HG02840 (cell line): ENCODE measurements at regions not wholly inside any gene's neighbourhood (a gene's known extent, or its start where the extent isn't known, plus 50 kb on each side); places are given as distances from the start of the nearest gene placed in this dataset.

Experiments
- ATAC-seq: cut with Tn5 transposase; IDR thresholded peaks from one replicate; pipeline ENCODE4 v1.9.1; 2021; ENCODE audit warnings: mild to moderate bottlenecking, moderate library complexity, moderate number of reproducible peaks; ENCODE audit not compliant: unreplicated experiment, low FRiP score

DNA sequence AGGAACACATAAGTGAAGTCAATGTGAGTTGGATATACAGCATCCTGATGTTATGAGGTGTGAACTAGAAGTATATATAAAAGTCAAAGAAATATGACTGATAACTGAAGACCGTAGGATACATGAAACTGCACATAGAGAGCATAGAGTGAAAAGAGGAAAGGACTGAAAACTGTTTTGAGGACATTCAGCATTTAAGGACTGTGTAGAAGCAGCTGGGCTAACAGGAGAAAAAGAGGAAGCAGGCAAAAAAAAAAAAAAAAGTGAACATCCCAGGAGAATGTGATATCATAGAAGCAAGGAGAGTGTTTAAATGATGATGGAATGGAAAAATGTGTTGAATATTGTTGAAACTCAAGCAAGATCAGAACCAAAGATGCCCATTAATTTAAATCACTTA, 363.5 kb downstream of the PCDH20 start:
- ATAC-seq = no peak

GRCh38 chr13:61045251-61045650, 370.4 kb downstream of the PCDH20 start:
- ATAC-seq = no peak

DNA sequence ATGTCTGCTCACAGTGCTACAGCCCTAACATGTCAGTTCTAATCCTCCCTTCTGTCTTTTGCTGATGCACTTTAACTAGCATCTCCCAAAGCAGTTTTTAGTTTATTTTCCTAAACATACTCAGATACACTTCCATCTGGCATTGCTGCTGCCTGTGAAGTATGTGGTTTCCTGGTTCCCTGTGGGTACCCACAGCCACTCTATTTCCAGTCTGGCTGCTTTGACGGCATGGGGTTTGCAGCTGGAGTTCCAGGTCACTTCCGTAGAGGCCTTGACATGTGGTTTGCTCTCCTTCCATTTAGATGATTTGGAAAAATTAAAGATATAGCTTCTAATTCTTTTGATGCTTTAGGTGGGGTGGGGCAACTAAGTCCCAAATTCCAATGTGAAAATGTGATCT, 375.5 kb downstream of the PCDH20 start:
- no peak for ATAC-seq

DNA sequence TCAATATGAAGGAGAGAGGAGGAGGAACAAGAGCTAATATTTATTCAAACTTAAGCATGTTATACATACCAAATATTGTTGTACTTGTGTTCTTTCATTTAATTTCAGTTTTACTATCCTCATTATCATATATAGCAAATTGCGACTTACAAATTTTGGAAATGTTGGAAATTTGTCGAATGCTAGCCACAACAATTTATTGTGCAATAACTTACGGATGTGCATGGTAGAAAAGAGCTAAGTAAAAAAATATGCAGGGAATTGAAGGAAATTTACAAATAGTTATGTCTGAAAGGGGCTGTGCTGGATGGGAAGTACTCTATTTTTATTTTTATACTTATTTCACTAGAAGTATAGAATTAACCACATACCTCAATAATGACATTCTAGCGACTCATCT, 376.3 kb downstream of the PCDH20 start:
- ATAC-seq = no peak

GRCh38 chr13:61036715-61037114, 378.9 kb downstream of the PCDH20 start:
- no peak for ATAC-seq

DNA sequence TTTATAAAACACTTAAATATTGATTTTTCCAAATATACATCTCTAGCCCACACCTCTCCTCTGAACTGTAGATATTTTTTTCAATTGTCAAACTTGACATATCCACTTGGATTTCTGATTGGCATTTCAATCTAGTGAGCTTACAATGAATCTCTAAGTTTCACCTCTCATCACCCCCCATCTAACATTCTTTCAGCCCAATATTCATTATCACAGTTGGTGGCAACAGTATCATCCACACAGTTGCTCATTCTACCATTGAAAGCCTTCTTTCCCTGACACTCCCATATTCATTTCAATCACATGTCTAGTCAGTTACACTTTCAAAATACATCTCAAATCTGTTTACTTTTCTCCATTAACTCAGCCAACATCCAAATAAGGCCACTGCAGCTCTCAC, 385.2 kb downstream of the PCDH20 start:
- ATAC-seq = no peak

- ATAC-seq = no peak
Observed at GRCh38 chr13:61029064-61029463, 386.6 kb downstream of the PCDH20 start.

DNA sequence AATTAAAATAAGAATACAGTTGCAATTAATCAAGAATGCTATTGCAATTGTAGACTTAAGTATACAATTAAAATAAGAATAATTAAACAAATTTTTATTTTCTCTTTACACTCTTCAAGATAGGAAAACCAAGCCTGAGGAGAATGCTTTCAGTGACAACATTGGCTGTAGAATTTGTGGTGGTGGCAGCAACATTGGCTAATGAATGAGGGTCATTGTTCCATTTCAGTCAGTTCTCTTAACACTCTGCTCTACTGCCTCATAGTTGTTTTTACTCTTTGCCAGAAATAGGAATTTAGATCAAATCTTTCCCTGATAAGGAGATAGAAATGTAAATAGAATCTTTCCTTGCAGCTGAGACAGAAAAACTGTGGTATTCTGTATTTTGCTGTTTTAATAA, 391.6 kb downstream of the PCDH20 start:
- no peak for ATAC-seq

- no peak for ATAC-seq
Observed at GRCh38 chr13:61021838-61022237, 393.8 kb downstream of the PCDH20 start.

DNA sequence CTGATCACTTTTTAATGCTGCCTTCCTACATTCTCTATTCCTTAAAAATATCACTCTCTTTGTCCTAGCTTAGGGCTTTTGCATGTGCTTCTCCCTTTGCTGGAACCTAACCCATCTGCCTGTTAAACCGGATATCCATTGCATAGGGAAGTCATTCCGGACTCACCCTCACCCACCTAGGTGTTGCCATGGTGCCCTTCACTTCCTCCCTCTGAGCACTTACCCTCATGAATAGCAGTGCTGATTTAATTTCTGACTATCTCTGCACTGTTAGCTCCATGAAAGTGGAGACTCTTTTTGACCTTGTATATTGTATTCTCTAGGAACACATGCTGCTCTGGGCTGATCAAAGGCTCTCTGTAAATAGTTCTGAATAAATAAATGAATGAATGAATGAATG, 401.9 kb downstream of the PCDH20 start:
- no peak for ATAC-seq

DNA sequence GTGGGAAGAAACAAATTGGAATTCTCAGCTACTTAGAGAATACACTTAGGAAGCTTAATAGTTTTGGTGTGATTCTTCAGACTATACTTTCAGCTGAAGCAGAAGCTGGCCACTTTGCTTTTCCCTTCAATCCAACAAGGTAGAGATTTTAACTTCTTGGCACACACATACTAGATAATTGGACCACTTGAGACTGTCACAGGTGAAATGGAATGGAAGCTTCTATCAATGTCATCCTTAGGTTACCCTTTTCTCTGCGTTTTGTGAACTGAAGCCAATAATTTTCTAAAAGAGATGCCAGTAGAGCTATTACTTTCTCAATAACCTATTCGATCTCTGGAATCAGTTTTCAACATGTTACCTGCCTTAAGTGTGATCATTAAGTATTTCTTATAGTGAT, 405.3 kb downstream of the PCDH20 start:
- no peak for ATAC-seq

GRCh38 chr13:61002686-61003085, 413.0 kb downstream of the PCDH20 start:
- ATAC-seq = no peak

DNA sequence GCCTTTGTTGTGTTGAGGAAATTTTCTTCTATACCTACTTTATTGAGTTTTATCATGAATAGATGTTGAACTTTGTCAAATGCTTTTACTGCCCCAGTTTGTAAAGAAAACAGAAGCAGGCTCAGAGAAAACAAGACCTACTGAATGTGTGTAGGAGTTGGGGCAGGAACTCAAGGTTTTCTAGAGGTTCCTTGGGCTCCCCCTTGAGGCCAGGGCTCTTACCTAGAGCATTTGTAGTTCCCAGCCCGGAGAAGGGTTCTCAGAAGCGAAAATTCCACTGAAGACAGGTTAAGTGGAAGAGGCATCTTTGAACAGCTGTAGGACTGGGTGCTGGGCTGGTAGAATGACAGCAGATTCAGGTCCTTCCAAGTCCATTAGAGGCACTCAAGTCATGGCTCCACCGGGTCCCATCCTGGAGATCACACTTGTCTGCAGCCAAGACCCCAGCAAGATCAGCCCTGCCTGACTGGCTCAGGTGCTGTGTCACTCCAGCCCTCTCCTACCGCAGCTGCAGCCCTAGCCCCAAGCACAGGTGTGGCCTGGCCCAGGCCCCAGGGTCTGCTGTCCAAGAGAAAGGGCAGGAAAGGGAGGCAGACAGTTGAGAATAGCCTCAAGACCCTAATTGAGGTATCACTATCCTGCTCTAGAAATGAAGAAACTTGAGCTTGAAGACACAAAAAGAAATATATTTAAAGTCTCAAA, 425.5 kb downstream of the PCDH20 start:
- no peak for ATAC-seq

- ATAC-seq = no peak
Observed at GRCh38 chr13:60986301-60986700, 429.3 kb downstream of the PCDH20 start.

DNA sequence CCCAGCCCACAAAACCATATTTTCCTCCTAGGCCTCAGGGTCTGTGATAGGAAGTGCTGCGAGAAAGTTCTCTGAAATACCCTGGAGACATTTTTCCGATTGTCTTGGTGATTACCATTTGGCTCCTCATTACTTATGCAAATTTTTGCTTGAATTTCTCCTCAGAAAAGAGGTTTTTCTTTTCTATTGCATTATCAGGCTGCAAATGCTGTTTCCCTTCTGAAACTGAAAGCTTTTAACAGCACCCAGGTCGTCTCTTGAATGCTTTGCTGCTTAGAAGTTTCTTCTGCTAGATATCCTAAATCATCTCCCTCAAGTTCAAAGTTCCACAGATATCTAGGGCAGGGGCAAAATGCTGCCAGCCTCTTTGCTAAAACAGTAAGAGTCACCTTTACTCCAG, 434.2 kb downstream of the PCDH20 start:
- no peak for ATAC-seq

DNA sequence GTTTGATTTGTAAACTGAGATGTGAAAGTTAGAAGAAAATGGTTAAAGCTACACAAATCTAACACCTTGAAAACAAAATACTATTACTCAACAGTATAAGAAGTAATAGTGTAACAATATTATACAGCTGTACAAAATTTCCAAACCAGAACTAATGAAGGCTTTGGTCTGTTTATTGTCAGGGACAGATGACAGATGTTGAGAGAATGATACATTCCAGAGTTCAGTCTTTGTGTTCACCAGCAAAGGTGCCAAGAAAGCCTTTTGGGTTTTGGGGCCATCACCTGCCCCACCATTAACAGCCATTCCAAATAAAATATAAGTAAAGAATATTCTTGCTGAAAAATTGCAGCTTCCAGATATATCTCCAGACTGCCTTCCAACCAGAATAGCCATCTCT, 439.3 kb downstream of the PCDH20 start:
- no peak for ATAC-seq

DNA sequence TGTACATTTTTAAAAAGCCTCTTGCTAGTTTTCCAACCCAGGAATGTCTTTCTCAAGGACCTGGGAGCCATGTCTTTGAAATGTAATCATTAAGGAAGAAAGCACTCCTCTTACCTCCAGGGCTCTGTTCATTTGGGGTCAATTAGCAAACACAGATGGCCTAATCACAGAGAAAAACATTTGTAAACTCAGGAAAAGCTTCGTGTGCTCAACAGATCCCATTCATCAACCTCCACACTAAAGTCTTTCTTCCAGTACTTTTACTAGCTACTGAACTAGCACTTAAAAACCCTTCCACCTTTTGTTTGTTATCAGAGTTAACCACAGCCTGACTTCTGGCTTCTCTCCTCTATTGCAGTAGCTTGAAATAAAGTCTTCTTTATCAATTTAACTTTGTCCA, 441.4 kb downstream of the PCDH20 start:
- ATAC-seq = no peak

DNA sequence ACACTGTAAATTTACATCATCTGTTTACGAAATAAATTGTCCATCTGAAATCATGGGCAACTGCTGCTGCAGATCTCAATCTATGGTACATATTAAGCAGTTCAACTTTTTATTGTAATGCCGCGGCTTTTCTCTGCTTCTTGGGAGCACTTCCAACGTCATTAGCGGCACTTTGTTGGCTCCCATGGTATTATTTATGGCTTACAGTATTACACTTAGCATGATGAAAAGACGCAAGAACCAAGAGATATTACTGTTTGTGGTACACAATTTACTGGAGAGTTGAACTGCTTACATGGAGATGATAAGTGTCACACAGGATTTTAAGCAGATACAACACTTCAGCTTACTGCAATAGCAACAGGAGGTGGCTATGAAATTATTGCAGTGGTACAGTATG, 442.1 kb downstream of the PCDH20 start:
- no peak for ATAC-seq

GRCh38 chr13:60970736-60971135, 444.9 kb downstream of the PCDH20 start:
- no peak for ATAC-seq

GRCh38 chr13:60969656-60970055, 446.0 kb downstream of the PCDH20 start:
- no peak for ATAC-seq

- no peak for ATAC-seq
Observed at GRCh38 chr13:60959427-60959826, 456.2 kb downstream of the PCDH20 start.

GRCh38 chr13:60957816-60958215, 457.8 kb downstream of the PCDH20 start:
- ATAC-seq = no peak

DNA sequence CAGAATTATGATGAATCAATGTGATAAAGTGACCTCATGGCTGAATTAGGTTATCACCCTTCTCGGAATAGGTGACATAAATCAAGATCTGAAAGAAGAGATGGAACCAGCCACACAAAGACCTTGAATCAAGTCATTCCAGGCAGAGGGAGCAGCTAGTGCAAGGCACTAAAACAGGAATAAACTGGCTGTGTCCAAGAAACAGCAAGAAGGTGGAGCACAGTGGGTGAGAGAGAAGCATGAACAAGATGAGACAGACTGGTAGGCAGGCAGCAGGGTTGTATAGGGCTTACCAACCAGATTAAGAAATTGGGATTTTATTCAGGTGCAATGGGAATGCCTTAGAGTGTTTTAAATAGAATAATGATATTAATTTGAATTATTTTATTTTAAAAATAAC, 470.3 kb downstream of the PCDH20 start:
- ATAC-seq = no peak
